ENCODE measurements at regions not wholly inside any gene's neighbourhood (a gene's known extent, or its start where the extent isn't known, plus 50 kb on each side); places are given as distances from the start of the nearest gene placed in this dataset.

DNA sequence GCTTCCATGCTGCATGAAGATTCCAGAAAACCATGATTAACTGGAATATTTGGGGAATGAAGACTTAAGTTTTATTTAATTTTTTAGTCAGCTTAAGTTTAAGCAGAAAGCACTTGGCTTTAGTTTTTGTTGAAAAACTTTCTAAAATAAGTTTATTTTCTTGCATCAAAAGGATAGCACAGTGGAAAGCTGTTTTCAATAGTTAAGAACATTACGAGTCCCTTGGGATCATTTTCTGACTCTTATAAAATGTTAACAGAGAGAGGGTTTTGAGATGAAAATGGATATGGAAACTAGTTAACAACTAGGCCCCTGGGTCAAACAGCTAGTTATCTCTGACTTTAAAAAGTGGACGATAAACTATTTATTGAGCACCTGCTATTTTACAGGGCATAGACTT, 181.9 kb upstream of the SLC38A2 start:
- H3K9ac ChIP-seq (ENCODE audit: low read length) = no peak overlapping the region
- no peaks in the 10 kb centered on the region for H3K9me2 ChIP-seq (ENCODE audit: insufficient read depth, low read length)
- no peaks in the 10 kb centered on the region for H3K9me3 ChIP-seq (ENCODE audit: low read length)
- no peaks in the 10 kb centered on the region for H4K20me1 ChIP-seq (ENCODE audit: insufficient read depth)
- H2AFZ ChIP-seq (ENCODE audit: low read depth, low read length) = no peak overlapping the region
- H3K4me3 ChIP-seq (ENCODE audit: low read length) = no peak overlapping the region
- no peaks in the 10 kb centered on the region for H3K79me2 ChIP-seq (replicated peaks; ENCODE audit: insufficient read depth, low read length)
- no peaks in the 10 kb centered on the region for H3F3A ChIP-seq (ENCODE audit: insufficient read depth, low read length, poor library complexity, severe bottlenecking)
- no peak overlapping the region for H3K27ac ChIP-seq (ENCODE audit: low read length)
- H3K27me3 ChIP-seq (ENCODE audit: insufficient read depth, low read depth, low read length) = no peaks in the 10 kb centered on the region
- H3K4me2 ChIP-seq (ENCODE audit: low read length) = no peak overlapping the region
- TF ChIP-seq MXI1 (conservative IDR thresholded peaks at IDR 0.05; ENCODE audit: poor library complexity, severe bottlenecking) (no peak), TAF1 (IDR thresholded peaks at IDR 0.05; ENCODE audit: low read depth) (no peak), POLR2AphosphoS5 (IDR thresholded peaks at IDR 0.05) (no peak), RAD21 (conservative IDR thresholded peaks at IDR 0.05) (no peak), EZH2 (IDR thresholded peaks at IDR 0.05; ENCODE audit: borderline replicate concordance, insufficient read depth, low read length, poor library complexity, severe bottlenecking) (no peak), SMC3 (conservative IDR thresholded peaks at IDR 0.05; ENCODE audit: poor library complexity) (no peak), EP300 (conservative IDR thresholded peaks at IDR 0.05; ENCODE audit: poor library complexity, severe bottlenecking) (no peak)
- TF ChIP-seq, protein P1, sequence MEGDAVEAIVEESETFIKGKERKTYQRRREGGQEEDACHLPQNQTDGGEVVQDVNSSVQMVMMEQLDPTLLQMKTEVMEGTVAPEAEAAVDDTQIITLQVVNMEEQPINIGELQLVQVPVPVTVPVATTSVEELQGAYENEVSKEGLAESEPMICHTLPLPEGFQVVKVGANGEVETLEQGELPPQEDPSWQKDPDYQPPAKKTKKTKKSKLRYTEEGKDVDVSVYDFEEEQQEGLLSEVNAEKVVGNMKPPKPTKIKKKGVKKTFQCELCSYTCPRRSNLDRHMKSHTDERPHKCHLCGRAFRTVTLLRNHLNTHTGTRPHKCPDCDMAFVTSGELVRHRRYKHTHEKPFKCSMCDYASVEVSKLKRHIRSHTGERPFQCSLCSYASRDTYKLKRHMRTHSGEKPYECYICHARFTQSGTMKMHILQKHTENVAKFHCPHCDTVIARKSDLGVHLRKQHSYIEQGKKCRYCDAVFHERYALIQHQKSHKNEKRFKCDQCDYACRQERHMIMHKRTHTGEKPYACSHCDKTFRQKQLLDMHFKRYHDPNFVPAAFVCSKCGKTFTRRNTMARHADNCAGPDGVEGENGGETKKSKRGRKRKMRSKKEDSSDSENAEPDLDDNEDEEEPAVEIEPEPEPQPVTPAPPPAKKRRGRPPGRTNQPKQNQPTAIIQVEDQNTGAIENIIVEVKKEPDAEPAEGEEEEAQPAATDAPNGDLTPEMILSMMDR (IDR thresholded peaks at IDR 0.05; ENCODE audit: poor library complexity, severe bottlenecking) = no peak
- TF ChIP-seq, protein P2, sequence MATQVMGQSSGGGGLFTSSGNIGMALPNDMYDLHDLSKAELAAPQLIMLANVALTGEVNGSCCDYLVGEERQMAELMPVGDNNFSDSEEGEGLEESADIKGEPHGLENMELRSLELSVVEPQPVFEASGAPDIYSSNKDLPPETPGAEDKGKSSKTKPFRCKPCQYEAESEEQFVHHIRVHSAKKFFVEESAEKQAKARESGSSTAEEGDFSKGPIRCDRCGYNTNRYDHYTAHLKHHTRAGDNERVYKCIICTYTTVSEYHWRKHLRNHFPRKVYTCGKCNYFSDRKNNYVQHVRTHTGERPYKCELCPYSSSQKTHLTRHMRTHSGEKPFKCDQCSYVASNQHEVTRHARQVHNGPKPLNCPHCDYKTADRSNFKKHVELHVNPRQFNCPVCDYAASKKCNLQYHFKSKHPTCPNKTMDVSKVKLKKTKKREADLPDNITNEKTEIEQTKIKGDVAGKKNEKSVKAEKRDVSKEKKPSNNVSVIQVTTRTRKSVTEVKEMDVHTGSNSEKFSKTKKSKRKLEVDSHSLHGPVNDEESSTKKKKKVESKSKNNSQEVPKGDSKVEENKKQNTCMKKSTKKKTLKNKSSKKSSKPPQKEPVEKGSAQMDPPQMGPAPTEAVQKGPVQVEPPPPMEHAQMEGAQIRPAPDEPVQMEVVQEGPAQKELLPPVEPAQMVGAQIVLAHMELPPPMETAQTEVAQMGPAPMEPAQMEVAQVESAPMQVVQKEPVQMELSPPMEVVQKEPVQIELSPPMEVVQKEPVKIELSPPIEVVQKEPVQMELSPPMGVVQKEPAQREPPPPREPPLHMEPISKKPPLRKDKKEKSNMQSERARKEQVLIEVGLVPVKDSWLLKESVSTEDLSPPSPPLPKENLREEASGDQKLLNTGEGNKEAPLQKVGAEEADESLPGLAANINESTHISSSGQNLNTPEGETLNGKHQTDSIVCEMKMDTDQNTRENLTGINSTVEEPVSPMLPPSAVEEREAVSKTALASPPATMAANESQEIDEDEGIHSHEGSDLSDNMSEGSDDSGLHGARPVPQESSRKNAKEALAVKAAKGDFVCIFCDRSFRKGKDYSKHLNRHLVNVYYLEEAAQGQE (IDR thresholded peaks at IDR 0.05; ENCODE audit: borderline replicate concordance) = no peak
- H3K36me3 ChIP-seq (ENCODE audit: insufficient read depth, low read length) = no peaks in the 10 kb centered on the region

DNA sequence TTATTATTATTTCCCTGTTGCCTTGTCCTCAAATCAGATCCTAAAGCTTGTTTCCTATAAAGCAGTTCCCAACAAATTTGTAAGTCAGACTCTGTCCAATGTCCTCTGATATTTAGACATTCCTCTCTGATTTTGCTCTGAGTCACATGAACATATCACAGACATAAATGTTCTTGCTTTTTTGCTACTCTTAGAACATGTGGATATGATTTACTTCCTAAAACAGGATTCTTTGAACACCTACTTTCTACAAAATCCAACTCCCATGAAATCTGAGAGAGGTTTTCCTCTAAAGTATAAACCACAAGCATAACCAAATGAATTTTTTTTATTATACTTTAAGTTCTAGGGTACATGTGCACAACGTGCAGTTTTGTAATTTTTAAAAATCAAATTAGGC, 181.3 kb upstream of the SLC38A2 start:
- H3K36me3 ChIP-seq (ENCODE audit: insufficient read depth, low read length) = no peaks in the 10 kb centered on the region
- H3K9me2 ChIP-seq (ENCODE audit: insufficient read depth, low read length) = no peaks in the 10 kb centered on the region
- no peaks in the 10 kb centered on the region for H3F3A ChIP-seq (ENCODE audit: insufficient read depth, low read length, poor library complexity, severe bottlenecking)
- H3K9me3 ChIP-seq (ENCODE audit: low read length) = no peaks in the 10 kb centered on the region
- no peak overlapping the region for H3K4me3 ChIP-seq (ENCODE audit: low read length)
- no peaks in the 10 kb centered on the region for H3K79me2 ChIP-seq (replicated peaks; ENCODE audit: insufficient read depth, low read length)
- no peaks in the 10 kb centered on the region for H3K27me3 ChIP-seq (ENCODE audit: insufficient read depth, low read depth, low read length)
- H3K9ac ChIP-seq (ENCODE audit: low read length) = no peak overlapping the region
- H4K20me1 ChIP-seq (ENCODE audit: insufficient read depth) = no peaks in the 10 kb centered on the region
- H2AFZ ChIP-seq (ENCODE audit: low read depth, low read length) = no peak overlapping the region
- H3K27ac ChIP-seq (ENCODE audit: low read length) = no peak overlapping the region
- no peak overlapping the region for H3K4me2 ChIP-seq (ENCODE audit: low read length)
- TF ChIP-seq POLR2AphosphoS5 (IDR thresholded peaks at IDR 0.05) (no peak), EZH2 (IDR thresholded peaks at IDR 0.05; ENCODE audit: borderline replicate concordance, insufficient read depth, low read length, poor library complexity, severe bottlenecking) (no peak), SMC3 (conservative IDR thresholded peaks at IDR 0.05; ENCODE audit: poor library complexity) (no peak), TAF1 (IDR thresholded peaks at IDR 0.05; ENCODE audit: low read depth) (no peak), EP300 (conservative IDR thresholded peaks at IDR 0.05; ENCODE audit: poor library complexity, severe bottlenecking) (no peak), RAD21 (conservative IDR thresholded peaks at IDR 0.05) (no peak), MXI1 (conservative IDR thresholded peaks at IDR 0.05; ENCODE audit: poor library complexity, severe bottlenecking) (no peak)
- TF ChIP-seq, protein P1 (IDR thresholded peaks at IDR 0.05; ENCODE audit: poor library complexity, severe bottlenecking) = no peak
- TF ChIP-seq, protein P2 (IDR thresholded peaks at IDR 0.05; ENCODE audit: borderline replicate concordance) = no peak
